HG02852 (cell line): ENCODE measurements at regions not wholly inside any gene's neighbourhood (a gene's known extent, or its start where the extent isn't known, plus 50 kb on each side); places are given as distances from the start of the nearest gene placed in this dataset.
A peak's percentile ranks its signal among the peaks of the same experiment; 100 is the strongest.

Experiments used
- ATAC-seq: cut with Tn5 transposase; IDR thresholded peaks from one replicate; pipeline ENCODE4 v1.9.1; 2021; ENCODE audit warnings: mild to moderate bottlenecking, moderate library complexity; ENCODE audit not compliant: unreplicated experiment

DNA sequence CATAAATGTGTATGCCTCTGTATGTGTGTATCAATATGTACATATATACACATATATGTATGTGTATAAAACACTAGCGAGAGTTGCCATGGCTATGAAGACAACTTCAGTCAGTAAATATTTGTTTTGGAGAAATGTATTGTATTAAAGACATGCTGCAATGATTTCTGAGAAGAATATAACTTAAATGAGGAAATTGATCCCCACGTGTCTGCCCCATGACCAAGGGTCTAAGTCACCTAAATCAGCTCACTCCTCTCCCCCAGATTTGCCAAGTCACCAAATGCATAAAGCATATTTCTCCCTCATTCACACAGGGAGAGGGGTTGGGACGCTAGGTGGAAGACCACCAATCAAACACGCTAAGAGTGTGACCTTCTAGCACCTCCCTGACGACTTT lies 58.3 kb upstream of the LYST start:
- ATAC-seq, result no peak

DNA sequence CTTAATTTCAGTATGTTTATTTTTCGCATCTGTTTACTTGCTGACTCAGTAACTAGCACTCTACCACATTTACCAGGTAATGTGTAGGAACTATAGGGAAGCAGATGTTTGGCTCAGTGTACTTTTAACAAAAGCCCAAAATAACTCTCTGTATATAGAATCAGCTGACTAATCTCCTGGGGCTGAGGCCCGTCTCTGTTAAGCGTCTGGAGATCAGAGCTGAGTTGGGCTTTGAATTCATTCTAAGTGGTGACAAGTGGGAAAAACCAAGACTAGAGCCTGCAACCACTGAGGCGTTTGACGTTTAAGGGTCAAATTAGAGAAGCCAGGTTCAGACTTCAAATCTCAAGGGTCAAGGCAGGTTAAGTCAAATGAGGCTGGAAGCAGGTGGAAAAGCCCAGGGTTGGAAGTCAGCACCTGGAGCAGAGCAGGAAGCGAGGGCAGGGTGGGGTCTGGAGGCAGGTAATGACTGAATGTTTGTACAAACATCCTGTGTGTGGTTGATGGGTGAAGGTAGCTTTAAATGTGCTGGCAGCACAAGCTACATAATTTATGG lies 56.8 kb upstream of the LYST start:
- no peak for ATAC-seq

DNA sequence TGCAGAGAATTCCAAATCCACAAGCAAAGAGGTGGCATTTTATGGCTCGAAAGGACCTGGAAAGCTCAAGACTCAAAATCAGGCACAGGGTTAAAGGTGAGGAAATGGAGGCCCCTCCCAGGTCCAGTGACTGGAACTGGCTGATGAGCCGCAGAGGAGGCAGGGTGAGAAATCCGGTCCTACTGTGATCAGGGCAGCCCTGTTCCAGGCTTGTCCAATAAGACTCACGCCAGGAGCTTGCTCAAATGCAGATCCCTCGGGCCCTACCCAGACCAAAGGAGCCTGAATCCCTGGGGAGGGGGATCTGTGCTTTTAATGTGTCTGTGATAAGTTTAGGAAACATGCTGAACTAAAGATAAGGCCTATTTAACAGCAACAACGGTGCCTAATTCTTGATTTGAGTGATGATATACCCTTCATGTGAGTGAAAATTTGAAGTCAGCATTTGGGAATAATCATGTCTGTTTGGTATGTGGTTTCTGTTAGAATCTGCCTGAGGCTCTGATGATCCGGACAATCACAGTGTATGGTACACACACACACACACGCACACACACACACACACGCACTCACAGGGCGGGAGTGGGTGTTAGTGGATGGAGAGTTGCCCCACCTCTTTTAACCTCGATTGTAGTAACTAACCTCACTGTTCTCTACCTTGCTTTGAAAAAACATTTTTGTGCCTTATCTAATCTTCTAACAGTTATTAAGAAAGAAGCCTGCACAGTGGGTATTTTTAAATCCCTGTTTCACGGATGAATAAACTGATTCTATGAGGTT lies 54.1 kb upstream of the LYST start:
- ATAC-seq, result no peak

DNA sequence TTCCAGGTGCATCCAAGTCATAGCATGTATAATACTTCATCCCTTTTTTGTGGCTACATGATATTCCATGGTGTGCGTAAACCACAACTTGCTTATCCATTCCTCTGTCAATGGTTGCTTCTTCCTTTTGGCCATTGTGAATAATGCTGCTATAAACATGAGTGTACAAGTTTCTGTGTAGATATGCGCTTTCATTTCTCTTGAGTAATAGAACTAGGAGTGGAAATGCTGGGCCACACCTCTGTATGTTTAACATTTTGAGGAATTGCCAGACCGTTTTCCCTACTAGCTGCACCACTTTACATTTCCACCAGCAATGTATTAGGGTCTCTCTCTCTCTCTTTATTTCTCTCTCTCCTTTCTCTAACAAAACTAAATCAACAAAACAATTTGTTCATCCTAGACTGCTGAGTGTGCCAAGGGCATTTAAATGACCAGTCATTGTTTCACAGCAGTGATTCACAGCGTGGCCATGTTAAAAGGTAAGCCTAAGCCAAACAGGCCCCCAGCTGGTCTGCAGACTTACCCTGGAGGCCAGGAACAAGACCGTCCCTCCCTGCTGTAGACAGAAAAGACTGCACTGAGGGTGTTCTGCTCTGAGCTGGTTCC lies 53.2 kb upstream of the LYST start:
- ATAC-seq, result no peak

DNA sequence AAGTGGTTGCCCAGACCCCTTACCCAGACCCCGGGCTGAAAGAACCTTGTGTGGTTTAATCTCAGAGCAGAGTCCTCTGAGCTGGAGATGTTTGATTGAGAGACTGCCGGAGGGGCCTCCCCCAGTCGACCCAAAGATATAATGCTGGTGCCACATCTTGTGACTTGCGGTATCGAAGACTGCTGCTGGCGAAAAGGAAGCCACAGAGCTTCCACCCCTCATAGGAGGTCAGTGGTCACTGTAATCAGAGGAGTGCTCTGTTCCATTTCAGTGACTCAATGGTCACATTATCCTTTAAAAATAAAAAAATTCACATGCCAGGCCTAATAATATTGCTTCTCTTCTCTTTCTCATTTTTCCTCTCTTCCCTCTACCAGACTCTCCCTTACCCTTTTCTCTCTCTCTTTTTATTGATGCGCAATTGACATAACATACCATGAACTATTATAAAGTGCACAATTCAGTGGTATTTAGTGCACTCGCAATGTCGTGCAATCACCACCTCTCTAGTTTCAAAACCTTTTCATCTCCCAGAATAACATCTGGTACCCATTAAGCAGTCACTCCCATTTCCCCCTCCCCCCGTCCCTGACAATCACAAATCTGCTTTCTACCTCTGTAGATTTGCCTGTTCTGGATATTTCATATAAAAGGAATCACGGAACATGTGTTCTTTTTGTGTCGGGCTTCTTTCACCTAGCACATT lies 52.6 kb upstream of the LYST start:
- ATAC-seq, result no peak

DNA sequence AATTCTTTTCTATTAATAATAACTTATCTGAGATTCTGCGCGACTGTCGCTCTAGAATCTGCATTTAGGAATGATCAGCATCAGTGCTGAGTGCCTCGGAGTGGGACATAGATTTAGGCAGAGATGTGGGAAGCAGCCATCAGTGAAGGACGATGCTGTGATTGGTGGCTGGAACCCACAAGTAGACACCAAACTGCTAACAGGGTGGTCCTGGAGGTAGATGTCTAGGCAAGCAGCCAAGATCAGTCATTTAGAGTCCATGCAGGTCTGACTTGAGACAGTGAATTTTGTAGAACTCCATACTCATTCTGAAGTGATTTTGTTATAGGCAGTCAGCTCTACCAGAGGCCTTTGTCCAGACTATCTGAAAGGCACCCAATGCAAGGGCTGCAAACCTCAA lies 51.8 kb upstream of the LYST start:
- no peak for ATAC-seq

DNA sequence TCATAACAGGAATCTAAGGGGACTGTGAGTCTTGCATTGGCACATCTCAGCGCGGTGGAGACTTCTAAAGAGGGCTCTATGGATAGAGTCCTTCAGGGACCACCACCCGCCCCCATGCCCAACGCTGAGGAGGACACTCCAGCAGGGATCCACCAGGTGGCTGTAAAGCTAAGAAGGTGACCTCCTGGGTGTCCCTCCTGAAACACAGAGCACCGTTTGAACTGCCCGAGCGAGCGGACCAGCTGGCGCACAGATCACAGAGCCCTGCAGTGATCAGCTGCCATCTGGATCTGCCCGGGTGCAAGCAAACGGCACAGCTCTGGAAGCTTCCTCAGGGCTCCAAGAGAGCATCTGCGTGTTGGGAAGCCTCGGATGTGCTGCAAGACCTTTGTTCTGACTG lies 51.3 kb upstream of the LYST start:
- no peak for ATAC-seq

DNA sequence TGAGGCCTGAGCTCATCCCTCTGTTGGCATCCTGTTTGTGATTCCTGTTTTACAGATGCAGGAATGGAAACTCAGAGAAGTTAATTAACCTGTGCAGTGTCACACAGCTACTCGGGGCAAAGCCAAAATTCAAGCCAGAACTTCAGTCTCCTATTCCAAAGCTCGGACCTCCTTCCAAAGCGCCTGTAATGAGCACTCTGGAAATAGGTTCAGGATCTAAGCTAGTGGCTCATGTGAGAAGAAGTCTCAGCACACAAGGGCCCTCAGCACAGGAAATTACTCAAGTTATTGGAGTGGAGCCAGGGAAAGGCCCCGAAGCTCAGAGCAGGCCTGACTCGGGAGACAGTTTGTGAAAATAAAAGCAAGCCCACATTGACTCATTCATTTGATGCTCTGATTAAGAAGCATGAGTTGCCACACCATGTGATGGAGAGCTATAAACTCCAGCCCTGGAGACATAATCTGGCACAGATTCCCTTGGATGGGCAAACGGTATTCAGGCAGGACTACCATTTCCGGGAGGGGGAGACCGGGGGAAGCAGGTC lies 50.6 kb upstream of the LYST start:
- peak; percentile 86 for ATAC-seq
